ENCODE measurements at regions not wholly inside any gene's neighbourhood (a gene's known extent, or its start where the extent isn't known, plus 50 kb on each side); places are given as distances from the start of the nearest gene placed in this dataset.
"Not testable (repeated sequence)": the region's sequence is repeated elsewhere in the genome, so short reads cannot be mapped to it uniquely, and the experiment has no call there.

GRCh38 chr19:28134311-28134710 lies 1078.6 kb downstream of the UQCRFS1 start:
- Mint-ChIP-seq H3K27ac (no peak overlapping the region), H3K4me3 (no peak overlapping the region), H3K27me3 (no peaks in the 10 kb centered on the region), H3K4me1 (no peaks in the 10 kb centered on the region), H3K9me3 (peaks cover 3% of the 10 kb centered on the region), H3K36me3 (ENCODE audit: low read depth) (no peaks in the 10 kb centered on the region)
- no peak for ATAC-seq (ENCODE audit: low read depth)
- DNase-seq: no peak
- intact Hi-C loops (cut with micrococcal nuclease): no loop called here
- ChIA-PET POLR2A (no interaction called here), CTCF (no interaction called here)
- TF ChIP-seq CTCF (IDR thresholded peaks at IDR 0.05): no peak

- H3K9me3 Mint-ChIP-seq; DNase-seq; H3K4me1 Mint-ChIP-seq; CTCF ChIA-PET; ATAC-seq (ENCODE audit: low read depth); H3K27ac Mint-ChIP-seq; H3K27me3 Mint-ChIP-seq; POLR2A ChIA-PET; H3K36me3 Mint-ChIP-seq (ENCODE audit: low read depth); intact Hi-C loops (cut with micrococcal nuclease); H3K4me3 Mint-ChIP-seq: not testable (repeated sequence)
Observed at GRCh38 chr19:28130881-28131280, 1082.1 kb downstream of the UQCRFS1 start.

GRCh38 chr19:28130066-28130511 lies 1082.9 kb downstream of the UQCRFS1 start:
- DNase-seq (no peak), ATAC-seq (ENCODE audit: low read depth) (no peak)
- Mint-ChIP-seq H3K9me3 (peaks cover 3% of the 10 kb centered on the region), H3K4me1 (no peaks in the 10 kb centered on the region), H3K27ac (no peak overlapping the region), H3K27me3 (no peaks in the 10 kb centered on the region), H3K36me3 (ENCODE audit: low read depth) (no peaks in the 10 kb centered on the region), H3K4me3 (no peak overlapping the region)
- TF ChIP-seq CTCF (IDR thresholded peaks at IDR 0.05): no peak
- intact Hi-C loops (cut with micrococcal nuclease): no loop called here
- POLR2A ChIA-PET: no interaction called here
- CTCF ChIA-PET: interaction anchor here (0.7 kb wide), 1 partner anchor 77 kb away, joined by 3 read pairs; no protein-coding TSS in a partner anchor

- Mint-ChIP-seq H3K27me3 (no peaks in the 10 kb centered on the region), H3K4me3 (no peak overlapping the region), H3K4me1 (no peaks in the 10 kb centered on the region), H3K36me3 (ENCODE audit: low read depth) (no peaks in the 10 kb centered on the region), H3K9me3 (peaks cover 3% of the 10 kb centered on the region), H3K27ac (no peak overlapping the region)
- ATAC-seq (ENCODE audit: low read depth) (no peak), DNase-seq (no peak)
- no peak for TF ChIP-seq CTCF (IDR thresholded peaks at IDR 0.05)
- intact Hi-C loops (cut with micrococcal nuclease): no loop called here
- ChIA-PET CTCF (no interaction called here), POLR2A (no interaction called here)
Observed at GRCh38 chr19:28128341-28128740, 1084.6 kb downstream of the UQCRFS1 start.

- Mint-ChIP-seq H3K4me1 (no peaks in the 10 kb centered on the region), H3K27me3 (no peaks in the 10 kb centered on the region), H3K27ac (no peak overlapping the region), H3K9me3 (peaks cover 3% of the 10 kb centered on the region), H3K4me3 (no peak overlapping the region), H3K36me3 (ENCODE audit: low read depth) (no peaks in the 10 kb centered on the region)
- intact Hi-C loops (cut with micrococcal nuclease): no loop called here
- ChIA-PET POLR2A (no interaction called here), CTCF (no interaction called here)
- DNase-seq (no peak), ATAC-seq (ENCODE audit: low read depth) (no peak)
- no peak for TF ChIP-seq CTCF (IDR thresholded peaks at IDR 0.05)
Observed at GRCh38 chr19:28126135-28126898, 1086.6 kb downstream of the UQCRFS1 start.

- intact Hi-C loops (cut with micrococcal nuclease): no loop called here
- ATAC-seq (ENCODE audit: low read depth) (no peak), DNase-seq (no peak)
- TF ChIP-seq CTCF (IDR thresholded peaks at IDR 0.05): no peak
- no peaks in the 10 kb centered on the region for H3K36me3 Mint-ChIP-seq (ENCODE audit: low read depth)
- ChIA-PET POLR2A (no interaction called here), CTCF (no interaction called here)
- H3K9me3 Mint-ChIP-seq: no peaks in the 10 kb centered on the region
- no peak overlapping the region for H3K4me3 Mint-ChIP-seq
- no peak overlapping the region for H3K27ac Mint-ChIP-seq
- no peaks in the 10 kb centered on the region for H3K4me1 Mint-ChIP-seq
- H3K27me3 Mint-ChIP-seq: no peaks in the 10 kb centered on the region
Observed at GRCh38 chr19:28122734-28123133, 1090.2 kb downstream of the UQCRFS1 start.
